MCF 10A (cell line): ENCODE measurements at regions not wholly inside any gene's neighbourhood (a gene's known extent, or its start where the extent isn't known, plus 50 kb on each side); places are given as distances from the start of the nearest gene placed in this dataset.

Source experiments
- BruUV-seq: library from RNA; stranded (reverse); fragments of 400-500 nt; replicated peaks from 2 replicates; lab custom pipeline; 2021; lab: Mats Ljungman, UMichigan
- CTCF ChIA-PET: fragments of 300-600 bp; sonication (Branson Sonifier 250); formaldehyde crosslinking; extraction: SDS; loops from one replicate; lab custom pipeline; 2021; ENCODE audit warnings: antibody characterized with exemption, inconsistent platforms; lab: Yijun Ruan, JAX
- POLR2A ChIA-PET: fragments of 300-600, 350-650 bp; sonication (Branson Sonifier 250); formaldehyde crosslinking; extraction: SDS; loops from one replicate; lab custom pipeline; 2020; ENCODE audit warnings: antibody characterized with exemption, inconsistent platforms; lab: Yijun Ruan, JAX
- DNase-seq: peaks from one replicate; pipeline ENCODE4 v3.0.0-alpha.2; 2018; ENCODE audit not compliant: unreplicated experiment
- H3K27ac Mint-ChIP-seq: one replicate; pipeline ENCODE4 v1.8.0; 2022; ENCODE audit warnings: mild to moderate bottlenecking, low read depth, mixed read lengths; ENCODE audit not compliant: unreplicated experiment
- H3K27me3 Mint-ChIP-seq: one replicate; pipeline ENCODE4 v1.8.0; 2022; ENCODE audit warnings: mixed read lengths; ENCODE audit not compliant: insufficient read depth, unreplicated experiment
- H3K36me3 Mint-ChIP-seq: one replicate; pipeline ENCODE4 v1.8.0; 2022; ENCODE audit warnings: mild to moderate bottlenecking, moderate library complexity, mixed read lengths; ENCODE audit not compliant: insufficient read depth, unreplicated experiment
- H3K4me1 Mint-ChIP-seq: one replicate; pipeline ENCODE4 v1.8.0; 2022; ENCODE audit warnings: mixed read lengths; ENCODE audit not compliant: insufficient read depth, unreplicated experiment
- H3K4me3 Mint-ChIP-seq: one replicate; pipeline ENCODE4 v1.8.0; 2022; ENCODE audit warnings: mild to moderate bottlenecking, moderate library complexity, mixed read lengths; ENCODE audit not compliant: unreplicated experiment
- H3K9me3 Mint-ChIP-seq: one replicate; pipeline ENCODE4 v1.8.0; 2022; ENCODE audit warnings: mixed read lengths; ENCODE audit not compliant: unreplicated experiment
- CTCF ChIP-seq: fragments of 200-600 bp; IDR thresholded peaks from one replicate; pipeline ENCODE4 v1.8.0; 2022; ENCODE audit warnings: antibody characterized with exemption, mild to moderate bottlenecking; ENCODE audit not compliant: unreplicated experiment
- intact Hi-C: fragments of 100-400 bp; cut with micrococcal nuclease; formaldehyde crosslinking; loops from 2 replicates; pipeline ENCODE4 v1.14.1; 2022

GRCh38 chr11:45026835-45027234 lies 76.2 kb upstream of the TP53I11 start:
- Mint-ChIP-seq H3K36me3 (peaks cover 6% of the 10 kb centered on the region), H3K4me3 (no peak overlapping the region), H3K9me3 (no peaks in the 10 kb centered on the region), H3K27me3 (no peaks in the 10 kb centered on the region), H3K4me1 (no peaks in the 10 kb centered on the region), H3K27ac (no peak overlapping the region)
- TF ChIP-seq CTCF = no peak
- CTCF ChIA-PET = no interaction called here
- DNase-seq = no peak
- POLR2A ChIA-PET = no interaction called here
- BruUV-seq = no TSS peak
- intact Hi-C loops = no loop called here

GRCh38 chr11:45027312-45027711 lies 76.6 kb upstream of the TP53I11 start:
- intact Hi-C loops = no loop called here
- Mint-ChIP-seq H3K36me3 (peaks cover 6% of the 10 kb centered on the region), H3K27me3 (no peaks in the 10 kb centered on the region), H3K9me3 (no peaks in the 10 kb centered on the region), H3K4me3 (no peak overlapping the region), H3K27ac (no peak overlapping the region), H3K4me1 (no peaks in the 10 kb centered on the region)
- no TSS peak for BruUV-seq
- TF ChIP-seq CTCF = no peak
- POLR2A ChIA-PET = interaction anchor here (0.7 kb wide), 1 partner anchor 707 kb away, joined by 3 read pairs; no protein-coding TSS in a partner anchor
- CTCF ChIA-PET = no interaction called here
- no peak for DNase-seq

- no peak overlapping the region for H3K27ac Mint-ChIP-seq
- intact Hi-C loops = no loop called here
- DNase-seq = no peak
- no peak overlapping the region for H3K4me3 Mint-ChIP-seq
- peaks cover 6% of the 10 kb centered on the region for H3K36me3 Mint-ChIP-seq
- CTCF ChIA-PET = interaction anchor here (0.6 to 1.0 kb wide), 4 partner anchors 40 to 93 kb away, joined by 3 read pairs; no protein-coding TSS in a partner anchor
- H3K4me1 Mint-ChIP-seq = no peaks in the 10 kb centered on the region
- POLR2A ChIA-PET = interaction anchor here (0.5 kb wide), 1 partner anchor 98 kb away, joined by 3 read pairs; no protein-coding TSS in a partner anchor
- no peaks in the 10 kb centered on the region for H3K9me3 Mint-ChIP-seq
- BruUV-seq = no TSS peak
- H3K27me3 Mint-ChIP-seq = no peaks in the 10 kb centered on the region
- TF ChIP-seq CTCF = no peak
These were observed 78.4 kb upstream of the TP53I11 start for GRCh38 chr11:45028911-45029682.

- Mint-ChIP-seq H3K9me3 (no peaks in the 10 kb centered on the region), H3K36me3 (peaks cover 1% of the 10 kb centered on the region), H3K27me3 (no peaks in the 10 kb centered on the region), H3K4me1 (no peaks in the 10 kb centered on the region), H3K27ac (no peak overlapping the region), H3K4me3 (no peak overlapping the region)
- ChIA-PET POLR2A (no interaction called here), CTCF (interaction anchor here (0.6 kb wide), 1 partner anchor 10 kb away, joined by 3 read pairs; no protein-coding TSS in a partner anchor)
- no TSS peak for BruUV-seq
- no peak for TF ChIP-seq CTCF
- no peak for DNase-seq
- intact Hi-C loops = no loop called here
These were observed 80.1 kb upstream of the TP53I11 start for GRCh38 chr11:45030778-45031177.
